ENCODE measurements at regions not wholly inside any gene's neighbourhood (a gene's known extent, or its start where the extent isn't known, plus 50 kb on each side); places are given as distances from the start of the nearest gene placed in this dataset.

DNA sequence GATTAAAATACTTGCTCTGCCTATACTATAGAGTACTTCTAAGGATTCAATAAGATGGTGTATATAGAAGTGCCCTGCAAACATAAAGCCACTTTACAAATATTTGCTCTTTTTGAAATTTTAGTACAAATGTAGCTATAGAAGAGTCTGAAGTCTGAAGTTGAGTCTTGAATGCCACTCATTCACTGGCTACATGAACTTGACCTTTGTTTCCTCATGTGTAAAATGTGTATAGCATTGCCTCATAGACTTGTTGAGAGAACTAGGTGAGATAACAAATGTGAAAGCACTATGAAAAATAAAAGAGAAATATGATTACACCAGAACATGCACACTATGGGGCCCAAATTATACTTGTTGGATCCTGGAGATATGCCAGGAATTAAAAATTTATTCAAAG, 244.7 kb downstream of the SEC61B start:
- Histone ChIP-seq H3K9me3 (ENCODE audit: insufficient read depth in 2 of 2, low read depth in 1 of 2, low read length in 1 of 2) (no peaks in the 10 kb centered on the region), H4K91ac (replicated peaks; ENCODE audit: insufficient read length, low read length) (no peak overlapping the region), H3K27me3 (replicated peaks in 1 of 4; ENCODE audit: control insufficient read depth in 3 of 4, extremely low read depth in 1 of 4, insufficient read depth in 3 of 4, low read length in 3 of 4) (no peaks in the 10 kb centered on the region), H3K23me2 (ENCODE audit: low read depth, low read length) (no peaks in the 10 kb centered on the region), H3K4me1 (replicated peaks in 1 of 4; ENCODE audit: control insufficient read depth in 3 of 4, insufficient read depth in 4 of 4, low read length in 3 of 4) (no peaks in the 10 kb centered on the region), H2BK120ac (replicated peaks; ENCODE audit: low read depth, low read length) (no peak overlapping the region), H3K23ac (ENCODE audit: insufficient read length) (no peak overlapping the region), H3K9ac (replicated peaks in 1 of 4; ENCODE audit: extremely low read depth in 1 of 4, low read depth in 3 of 4, low read length in 3 of 4) (no peak overlapping the region), H3K4me3 (ENCODE audit: extremely low read depth in 1 of 4, insufficient read depth in 2 of 4, low read depth in 3 of 4, low read length in 4 of 4) (no peak overlapping the region), H3K79me1 (ENCODE audit: low read depth, low read length) (no peaks in the 10 kb centered on the region), H2AFZ (ENCODE audit: low read length) (no peak overlapping the region), H3K4me2 (ENCODE audit: insufficient read depth in 1 of 2, low read depth in 2 of 2, low read length in 2 of 2) (no peak overlapping the region), H4K20me1 (replicated peaks in 1 of 2; ENCODE audit: control insufficient read depth in 1 of 2, insufficient read depth in 2 of 2, low read length in 2 of 2) (no peaks in the 10 kb centered on the region), H2BK20ac (ENCODE audit: low read length) (no peak overlapping the region), H4K5ac (ENCODE audit: insufficient read length, low read depth, low read length) (no peak overlapping the region), H4K8ac (ENCODE audit: extremely low read depth, insufficient read depth, low read length) (no peak overlapping the region), H3K14ac (ENCODE audit: insufficient read length) (no peak overlapping the region), H3K56ac (replicated peaks; ENCODE audit: insufficient read length, low read depth, low read length) (no peak overlapping the region), H3K18ac (ENCODE audit: extremely low read depth, low read length) (no peak overlapping the region), H2AK5ac (ENCODE audit: low read depth, low read length) (no peak overlapping the region), H2BK12ac (ENCODE audit: low read depth, low read length) (no peak overlapping the region), H2BK15ac (ENCODE audit: low read length) (no peak overlapping the region), H3K4ac (replicated peaks; ENCODE audit: insufficient read length, low read depth, low read length) (no peak overlapping the region), H2BK5ac (ENCODE audit: low read depth, low read length) (no peak overlapping the region), H3K27ac (ENCODE audit: low read depth, low read length) (no peak overlapping the region), H3K36me3 (ENCODE audit: control insufficient read depth in 2 of 4, insufficient read depth in 4 of 4, low read length in 3 of 4) (no peaks in the 10 kb centered on the region; a peak in 1 of 8 replicates), H3K79me2 (ENCODE audit: control insufficient read depth in 1 of 2, insufficient read depth in 2 of 2, low read length in 2 of 2) (no peaks in the 10 kb centered on the region)
- DNase-seq (ENCODE audit: low read depth in 1 of 2, low spot score in 2 of 2), result no peak
- FAIRE-seq, result no peak
- ChIA-PET POLR2A (ENCODE audit: partially characterized antibody) (no interaction called here), CTCF (ENCODE audit: partially characterized antibody) (interaction anchor here (0.8 to 1.8 kb wide), 5 partner anchors 10 to 203 kb away, joined by 3 to 6 read pairs (median 4); no protein-coding TSS in a partner anchor)
- TF ChIP-seq SRF (IDR thresholded peaks at IDR 0.05; ENCODE audit: low read depth, low read length) (no peak), SP1 (IDR thresholded peaks at IDR 0.05; ENCODE audit: low read depth, low read length) (no peak), ZNF274 (IDR thresholded peaks at IDR 0.05; ENCODE audit: borderline replicate concordance, extremely low read depth, low read length) (no peak)
